ENCODE measurements at regions not wholly inside any gene's neighbourhood (a gene's known extent, or its start where the extent isn't known, plus 50 kb on each side); places are given as distances from the start of the nearest gene placed in this dataset.

- Histone ChIP-seq H3K9me2 (ENCODE audit: low read depth, low read length) (no peaks in the 10 kb centered on the region), H3K4me3 (ENCODE audit: low read depth, low read length, poor library complexity, severe bottlenecking) (no peak overlapping the region), H3K36me3 (ENCODE audit: insufficient read depth, low read length) (no peaks in the 10 kb centered on the region), H3K9me3 (ENCODE audit: low read length) (no peaks in the 10 kb centered on the region), H3K9ac (ENCODE audit: low read length) (no peak overlapping the region), H2AFZ (ENCODE audit: low read length) (no peak overlapping the region), H3K4me1 (ENCODE audit: insufficient read depth, low read length, severe bottlenecking) (no peaks in the 10 kb centered on the region), H3K27me3 (ENCODE audit: insufficient read depth, low read length) (no peaks in the 10 kb centered on the region), H3F3A (ENCODE audit: insufficient read depth, low read length) (no peaks in the 10 kb centered on the region), H3K79me2 (ENCODE audit: insufficient read depth, low read length) (0 out of 2 replicates have a peak, but pooled peaks cover 5% of the 10 kb centered on the region), H3K4me2 (ENCODE audit: low read length) (no peak overlapping the region), H4K20me1 (ENCODE audit: insufficient read depth, low read length) (no peaks in the 10 kb centered on the region), H3K27ac (ENCODE audit: low read depth, low read length, poor library complexity, severe bottlenecking) (no peak overlapping the region)
- no peak for TF ChIP-seq EZH2 (IDR thresholded peaks at IDR 0.05; ENCODE audit: borderline replicate concordance, low read length)
- TF ChIP-seq CTCF (IDR thresholded peaks at IDR 0.05; ENCODE audit: low read length) = no peak
These were observed 432.6 kb downstream of the PCNX1 start for GRCh38 chr14:71339650-71340415.

GRCh38 chr14:71341156-71341555 is 433.9 kb downstream of the PCNX1 start:
- no peaks in the 10 kb centered on the region for H3K4me1 ChIP-seq (ENCODE audit: insufficient read depth, low read length, severe bottlenecking)
- TF ChIP-seq EZH2 (IDR thresholded peaks at IDR 0.05; ENCODE audit: borderline replicate concordance, low read length) (no peak), CTCF (IDR thresholded peaks at IDR 0.05; ENCODE audit: low read length) (no peak)
- H3K4me2 ChIP-seq (ENCODE audit: low read length) = no peak overlapping the region

GRCh38 chr14:71343724-71344123 is 436.5 kb downstream of the PCNX1 start:
- Histone ChIP-seq H3K4me1 (ENCODE audit: insufficient read depth, low read length, severe bottlenecking) (no peaks in the 10 kb centered on the region), H2AFZ (ENCODE audit: low read length) (no peak overlapping the region), H3K9ac (ENCODE audit: low read length) (no peak overlapping the region), H3K9me2 (ENCODE audit: low read depth, low read length) (no peaks in the 10 kb centered on the region), H3K79me2 (ENCODE audit: insufficient read depth, low read length) (peaks cover 4% of the 10 kb centered on the region; the same call in 1 of the 2 replicates), H3K4me3 (ENCODE audit: low read depth, low read length, poor library complexity, severe bottlenecking) (no peak overlapping the region), H3K36me3 (ENCODE audit: insufficient read depth, low read length) (no peaks in the 10 kb centered on the region), H3K4me2 (ENCODE audit: low read length) (no peak overlapping the region), H3K27me3 (ENCODE audit: insufficient read depth, low read length) (no peaks in the 10 kb centered on the region), H3K27ac (ENCODE audit: low read depth, low read length, poor library complexity, severe bottlenecking) (no peak overlapping the region), H4K20me1 (ENCODE audit: insufficient read depth, low read length) (no peaks in the 10 kb centered on the region), H3F3A (ENCODE audit: insufficient read depth, low read length) (no peaks in the 10 kb centered on the region), H3K9me3 (ENCODE audit: low read length) (peaks cover 2% of the 10 kb centered on the region; the same call in 1 of the 2 replicates)
- TF ChIP-seq EZH2 (IDR thresholded peaks at IDR 0.05; ENCODE audit: borderline replicate concordance, low read length) (no peak), CTCF (IDR thresholded peaks at IDR 0.05; ENCODE audit: low read length) (no peak)

More at GRCh38 chr14:71341156-71341555, 433.9 kb downstream of the PCNX1 start:
- Histone ChIP-seq H3K9me2 (ENCODE audit: low read depth, low read length) (no peaks in the 10 kb centered on the region), H2AFZ (ENCODE audit: low read length) (no peak overlapping the region), H3K9ac (ENCODE audit: low read length) (no peak overlapping the region), H3K4me3 (ENCODE audit: low read depth, low read length, poor library complexity, severe bottlenecking) (no peak overlapping the region), H3K27ac (ENCODE audit: low read depth, low read length, poor library complexity, severe bottlenecking) (no peak overlapping the region), H3F3A (ENCODE audit: insufficient read depth, low read length) (no peaks in the 10 kb centered on the region), H3K36me3 (ENCODE audit: insufficient read depth, low read length) (no peaks in the 10 kb centered on the region), H3K79me2 (ENCODE audit: insufficient read depth, low read length) (peaks cover under 1% of the 10 kb centered on the region; the same call in 1 of the 2 replicates), H4K20me1 (ENCODE audit: insufficient read depth, low read length) (no peaks in the 10 kb centered on the region), H3K27me3 (ENCODE audit: insufficient read depth, low read length) (no peaks in the 10 kb centered on the region), H3K9me3 (ENCODE audit: low read length) (no peaks in the 10 kb centered on the region)

All from OCI-LY1 (cell line).